A549 (cell line): ENCODE measurements at regions not wholly inside any gene's neighbourhood (a gene's known extent, or its start where the extent isn't known, plus 50 kb on each side); places are given as distances from the start of the nearest gene placed in this dataset.

Source experiments
- ATAC-seq, 2 experiments: fragments of 200-7000 bp in 1 of 2; fragments of >200 bp in 1 of 2; cut with Nextera tagmentation in 1 of 2; cut with Tn5 transposase in 1 of 2; 3 replicates each; pipeline versions ENCODE4 v1.8.0 to v1.9.1; 2018 to 2020; ENCODE audit warnings: mild to moderate bottlenecking in 1 of 2, moderate library complexity in 1 of 2
- CTCF ChIA-PET: fragments of 300-600 bp; sonication (Branson Sonifier 250); formaldehyde crosslinking; extraction: SDS; loops from one replicate; lab custom pipeline; 2021; ENCODE audit warnings: antibody characterized with exemption, inconsistent platforms; lab: Yijun Ruan, JAX
- POLR2A ChIA-PET: fragments of 350-600 bp; formaldehyde crosslinking; extraction: SDS; loops from one replicate; lab custom pipeline; 2021; ENCODE audit warnings: antibody characterized with exemption, inconsistent platforms; lab: Yijun Ruan, JAX
- DNase-seq, 2 experiments: peaks; one replicate each; pipeline versions ENCODE4 v3.0.0 to v3.0.0-alpha.2; 2011 to 2016; ENCODE audit warnings: low read depth in 1 of 2, low spot score in 1 of 2
- FAIRE-seq: peaks from 2 replicates; lab custom pipeline; 2011; peaks lifted over from hg19 to GRCh38; lab: Jason Lieb, UNC
- H3K27ac ChIP-seq, 2 experiments: fragments of >200 bp; sonication (Bioruptor Twin); formaldehyde crosslinking; 3 replicates each; pipeline ENCODE4 v1.5.1; 2016 to 2017
- H3K4me1 ChIP-seq: fragments of >200 bp; sonication (Bioruptor Twin); formaldehyde crosslinking; 3 replicates; pipeline ENCODE4 v1.6.1; 2016
- H3K4me2 ChIP-seq: fragments of >200 bp; sonication (Bioruptor Twin); formaldehyde crosslinking; 3 replicates; pipeline ENCODE4 v1.6.1; 2016
- H3K4me3 ChIP-seq: fragments of >200 bp; sonication (Bioruptor Twin); formaldehyde crosslinking; 3 replicates; pipeline ENCODE4 v1.5.1; 2016
- H3K9me3 ChIP-seq: fragments of >200 bp; sonication (Bioruptor Twin); formaldehyde crosslinking; 3 replicates; pipeline ENCODE4 v1.6.1; 2016
- BCL3 ChIP-seq: fragments of >200 bp; sonication (Bioruptor Twin); formaldehyde crosslinking; IDR thresholded peaks from 3 replicates; pipeline ENCODE4 v1.6.1; 2016
- BHLHE40 ChIP-seq: IDR thresholded peaks from 2 replicates; pipeline ENCODE4 v1.6.1; 2012; ENCODE audit warnings: low read depth, low read length, inconsistent platforms
- CEBPB ChIP-seq, 2 experiments: fragments of >200 bp in 1 of 2; sonication (Bioruptor Twin) in 1 of 2; formaldehyde crosslinking in 1 of 2; IDR thresholded peaks; 2 replicates each; pipeline ENCODE4 v1.6.1; 2012 to 2016
- FOSL2 ChIP-seq, 2 experiments: fragments of 450-650 bp in 1 of 2; fragments of >200 bp in 1 of 2; sonication (Bioruptor Twin) in 1 of 2; formaldehyde crosslinking; IDR thresholded peaks; 2 replicates each; pipeline versions ENCODE4 v1.5.0 to v1.6.1; 2016 to 2020; ENCODE audit warnings: mild to moderate bottlenecking in 1 of 2, moderate library complexity in 1 of 2
- HMGXB4 ChIP-seq: fragments of 250-450 bp; sonication (Bioruptor Pico); IDR thresholded peaks from 2 replicates; pipeline ENCODE4 v1.5.0; 2021; ENCODE audit warnings: mild to moderate bottlenecking, moderate library complexity, borderline replicate concordance
- HOXA7 ChIP-seq: fragments of 250-450 bp; sonication (Bioruptor Pico); IDR thresholded peaks from 2 replicates; pipeline ENCODE4 v1.5.0; 2020; ENCODE audit warnings: mild to moderate bottlenecking, moderate library complexity
- JUN ChIP-seq, 2 experiments: fragments of >200 bp; sonication (Bioruptor Twin); formaldehyde crosslinking; IDR thresholded peaks; 2 replicates in 1 of 2; 3 replicates in 1 of 2; pipeline ENCODE4 v1.6.1; 2016 to 2017
- MAZ ChIP-seq: fragments of 150-350 bp; IDR thresholded peaks from 2 replicates; pipeline ENCODE4 v1.6.1; 2014; ENCODE audit warnings: antibody characterized with exemption, low read depth, low read length, borderline replicate concordance
- MYC ChIP-seq: IDR thresholded peaks from 2 replicates; pipeline ENCODE4 v1.6.1; 2012; ENCODE audit warnings: mild to moderate bottlenecking, inconsistent platforms, low read length, improper control_type of control experiment, borderline replicate concordance
- RAD21 ChIP-seq, 2 experiments: fragments of >200 bp in 1 of 2; sonication (Bioruptor Twin) in 1 of 2; formaldehyde crosslinking in 1 of 2; IDR thresholded peaks in 1 of 2; conservative IDR thresholded peaks in 1 of 2; 2 replicates in 1 of 2; 3 replicates in 1 of 2; pipeline ENCODE4 v1.6.1; 2012 to 2018; ENCODE audit warnings: inconsistent platforms in 1 of 2
- RARB ChIP-seq: fragments of 250-450 bp; sonication (Bioruptor Pico); IDR thresholded peaks from 2 replicates; pipeline ENCODE4 v1.8.0; 2021; ENCODE audit warnings: mild to moderate bottlenecking, moderate library complexity
- RNF2 ChIP-seq: fragments of 200-600 bp; sonication (generic); IDR thresholded peaks from 2 replicates; pipeline ENCODE4 v1.6.1; 2016; ENCODE audit warnings: low read depth, mild to moderate bottlenecking, antibody characterized with exemption, moderate library complexity, borderline replicate concordance
- TFCP2L1 ChIP-seq: fragments of 250-450 bp; sonication (Bioruptor Pico); IDR thresholded peaks from 2 replicates; pipeline ENCODE4 v1.5.0; 2021; ENCODE audit warnings: mild to moderate bottlenecking
- ZNF302 ChIP-seq: fragments of 250-450 bp; sonication (Bioruptor Pico); IDR thresholded peaks from 2 replicates; pipeline ENCODE4 v1.9.0; 2021; ENCODE audit warnings: inconsistent platforms, mild to moderate bottlenecking, moderate library complexity
- WGBS: methylation state at CpG from one replicate; pipeline ENCODE4 v1.1.6; 2017; ENCODE audit errors: missing lambda C conversion rate; 5-methylcytosine and 5-hydroxymethylcytosine counted together
- TF ChIP-seq, protein P1 (sequence below): IDR thresholded peaks from 2 replicates; pipeline ENCODE4 v1.6.1; 2012; ENCODE audit warnings: low read depth, borderline replicate concordance

DNA sequence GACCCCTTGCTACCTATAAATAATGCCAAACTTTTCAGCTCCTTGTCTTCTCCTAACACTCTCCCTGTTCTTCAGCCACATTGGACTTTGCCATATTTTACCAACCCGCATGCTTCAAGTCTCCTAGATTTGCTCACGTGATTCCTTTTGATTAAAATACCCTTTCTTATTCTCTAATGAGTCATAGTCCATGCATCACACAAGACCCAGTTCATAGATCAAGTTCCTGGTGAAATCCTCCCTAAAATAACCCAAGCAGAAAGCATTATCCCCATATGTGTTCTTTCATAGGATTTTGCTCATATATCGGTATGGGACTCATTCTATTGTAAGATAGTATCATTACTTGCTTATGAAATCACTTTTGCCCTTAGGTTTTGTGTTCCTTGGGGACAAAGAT is 108.9 kb upstream of the STXBP5 start (continued):
- no peak for TF ChIP-seq MYC

GRCh38 chr6:147099974-147100373 is 104.2 kb upstream of the STXBP5 start:
- FAIRE-seq (no peak), DNase-seq (no peak), ATAC-seq (no peak)
- Histone ChIP-seq H3K27ac (no peak overlapping the region), H3K4me1 (no peaks in the 10 kb centered on the region), H3K4me2 (no peak overlapping the region), H3K4me3 (no peak overlapping the region), H3K9me3 (no peaks in the 10 kb centered on the region)
- 85% methylated on average over 3 of the region's 3 CpGs for WGBS
- ChIA-PET CTCF (no interaction called here), POLR2A (no interaction called here)
- TF ChIP-seq RNF2, result no peak

DNA sequence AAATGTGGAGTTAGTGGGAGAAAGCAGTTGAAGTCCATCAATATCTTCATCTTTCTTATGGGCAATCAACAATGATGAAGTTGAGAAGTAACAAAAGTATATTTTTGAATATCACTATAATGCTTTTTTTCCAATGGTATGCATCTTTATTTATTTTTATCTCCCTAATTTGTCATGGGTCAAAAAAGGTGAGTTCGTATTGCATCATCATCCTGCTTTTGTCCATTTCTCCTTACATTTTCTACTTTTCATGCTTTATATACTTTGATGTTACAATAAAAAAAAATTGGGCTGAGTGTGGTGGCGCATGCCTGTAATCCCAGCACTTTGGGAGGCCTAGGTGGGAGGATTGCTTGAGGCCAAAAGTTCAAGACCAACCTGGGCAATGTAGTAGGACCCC is 101.2 kb upstream of the STXBP5 start:
- no peak overlapping the region for H3K4me3 ChIP-seq
- ATAC-seq, result no peak
- H3K27ac ChIP-seq, result no peak overlapping the region
- WGBS, result 60% methylated on average over 2 of the region's 2 CpGs
- H3K4me2 ChIP-seq, result no peak overlapping the region
- TF ChIP-seq BHLHE40, result no peak
- no peak for TF ChIP-seq RARB (CRISPR knock-in tag)
- FAIRE-seq, result no peak
- no peak for DNase-seq
- ChIA-PET POLR2A (no interaction called here), CTCF (no interaction called here)
- H3K9me3 ChIP-seq, result no peaks in the 10 kb centered on the region
- H3K4me1 ChIP-seq, result peaks cover 7% of the 10 kb centered on the region; the same call in 1 of the 3 replicates

DNA sequence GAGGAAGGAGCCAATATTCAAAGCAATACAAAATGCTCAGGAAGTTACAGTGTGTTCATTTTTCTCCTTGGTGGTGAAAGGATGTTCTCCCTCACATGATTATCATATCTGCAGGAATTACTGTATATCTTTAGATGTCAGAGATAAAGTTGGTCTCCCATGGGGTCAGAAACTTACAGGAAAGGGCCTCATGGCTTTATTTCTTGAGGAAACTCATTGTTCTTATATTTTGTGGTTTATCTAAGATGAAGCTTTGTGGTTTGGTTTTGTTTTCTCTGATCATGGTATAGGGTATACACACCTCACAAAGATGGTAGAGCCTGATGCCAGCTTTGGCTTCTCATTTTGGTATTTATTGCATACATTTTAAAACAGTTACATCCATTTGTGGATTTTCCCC is 100.5 kb upstream of the STXBP5 start:
- TF ChIP-seq FOSL2 (IDR thresholded peaks at IDR 0.05), result no peak
- no peak for TF ChIP-seq FOSL2 (CRISPR knock-in tag; IDR thresholded peaks at IDR 0.05)
- TF ChIP-seq BHLHE40, result no peak
- TF ChIP-seq BCL3, result no peak
- no peak for TF ChIP-seq RAD21 (conservative IDR thresholded peaks at IDR 0.05 in 1 of 2, IDR thresholded peaks at IDR 0.05 in 1 of 2)
- TF ChIP-seq HOXA7 (CRISPR knock-in tag), result no peak
- TF ChIP-seq HMGXB4 (CRISPR knock-in tag), result no peak
- TF ChIP-seq CEBPB (IDR thresholded peaks at IDR 0.05), result no peak
- TF ChIP-seq TFCP2L1 (CRISPR knock-in tag), result no peak
- TF ChIP-seq JUN (IDR thresholded peaks at IDR 0.05), result no peak
- no peak for TF ChIP-seq ZNF302 (CRISPR knock-in tag)
- no peak for TF ChIP-seq MAZ
- TF ChIP-seq, protein P1, sequence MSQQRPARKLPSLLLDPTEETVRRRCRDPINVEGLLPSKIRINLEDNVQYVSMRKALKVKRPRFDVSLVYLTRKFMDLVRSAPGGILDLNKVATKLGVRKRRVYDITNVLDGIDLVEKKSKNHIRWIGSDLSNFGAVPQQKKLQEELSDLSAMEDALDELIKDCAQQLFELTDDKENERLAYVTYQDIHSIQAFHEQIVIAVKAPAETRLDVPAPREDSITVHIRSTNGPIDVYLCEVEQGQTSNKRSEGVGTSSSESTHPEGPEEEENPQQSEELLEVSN, result no peak
- no peak overlapping the region for H3K27ac ChIP-seq
- H3K4me2 ChIP-seq, result no peak overlapping the region
- POLR2A ChIA-PET, result no interaction called here
- no peak overlapping the region for H3K4me3 ChIP-seq
- H3K9me3 ChIP-seq, result no peaks in the 10 kb centered on the region
- DNase-seq, result no peak
- no peak for FAIRE-seq
- H3K4me1 ChIP-seq, result peaks cover 7% of the 10 kb centered on the region; the same call in 1 of the 3 replicates
- ATAC-seq, result no peak
- CTCF ChIA-PET, result no interaction called here
